GM21717 (cell line): ENCODE measurements at regions not wholly inside any gene's neighbourhood (a gene's known extent, or its start where the extent isn't known, plus 50 kb on each side); places are given as distances from the start of the nearest gene placed in this dataset.

Source experiments
- ATAC-seq: cut with Tn5 transposase; IDR thresholded peaks from one replicate; pipeline ENCODE4 v1.9.1; 2021; ENCODE audit warnings: mild to moderate bottlenecking, moderate library complexity; ENCODE audit not compliant: unreplicated experiment

- ATAC-seq = no peak
These were observed 60.2 kb upstream of the TOP3B start for GRCh38 chr22:22042599-22043295.

- ATAC-seq = no peak
These were observed 59.4 kb upstream of the TOP3B start for GRCh38 chr22:22042009-22042408.

GRCh38 chr22:22040908-22041307, 58.3 kb upstream of the TOP3B start:
- no peak for ATAC-seq

GRCh38 chr22:22040472-22040871, 57.9 kb upstream of the TOP3B start:
- no peak for ATAC-seq

- ATAC-seq = no peak
These were observed 56.9 kb upstream of the TOP3B start for GRCh38 chr22:22039286-22040074.

- no peak for ATAC-seq
These were observed 55.7 kb upstream of the TOP3B start for GRCh38 chr22:22038178-22038880.

- no peak for ATAC-seq
These were observed 55.2 kb upstream of the TOP3B start for GRCh38 chr22:22037740-22038139.

- no peak for ATAC-seq
These were observed 54.6 kb upstream of the TOP3B start for GRCh38 chr22:22037229-22037628.

- no peak for ATAC-seq
These were observed 54.0 kb upstream of the TOP3B start for GRCh38 chr22:22036588-22036987.

- ATAC-seq = no peak
These were observed 53.3 kb upstream of the TOP3B start for GRCh38 chr22:22035771-22036314.

- ATAC-seq = no peak
These were observed 52.6 kb upstream of the TOP3B start for GRCh38 chr22:22035203-22035602.

- no peak for ATAC-seq
These were observed 52.0 kb upstream of the TOP3B start for GRCh38 chr22:22034469-22035132.

GRCh38 chr22:22033803-22034468, 51.3 kb upstream of the TOP3B start:
- ATAC-seq = no peak

- ATAC-seq = no peak
These were observed 50.6 kb upstream of the TOP3B start for GRCh38 chr22:22032906-22033802.

GRCh38 chr22:22032099-22032905, 49.7 kb upstream of the TOP3B start:
- no peak for ATAC-seq
